Gastrocnemius medialis (tissue), 4 donors: ENCODE measurements at regions not wholly inside any gene's neighbourhood (a gene's known extent, or its start where the extent isn't known, plus 50 kb on each side); places are given as distances from the start of the nearest gene placed in this dataset.

Experiments
- CTCF ChIP-seq, 5 experiments: fragments of 450-650 bp in 3 of 5; fragments of 200-600 bp in 2 of 5; sonication (generic) in 2 of 5; IDR thresholded peaks in 4 of 5; conservative IDR thresholded peaks in 1 of 5; 1 replicate in 4 of 5; 2 replicates in 1 of 5; pipeline ENCODE4 v1.5.1; 2016 to 2019; ENCODE audit warnings: antibody characterized with exemption in 5 of 5, mild to moderate bottlenecking in 3 of 5, moderate library complexity in 3 of 5
- POLR2A ChIP-seq, 2 donors: fragments of 450-650 bp; IDR thresholded peaks; one replicate each; pipeline ENCODE4 v1.6.1; 2017; ENCODE audit warnings: antibody characterized with exemption in 2 of 2, mild to moderate bottlenecking in 2 of 2, moderate library complexity in 2 of 2

- TF ChIP-seq CTCF (IDR thresholded peaks at IDR 0.05 in 4 of 5, conservative IDR thresholded peaks at IDR 0.05 in 1 of 5), result no peak
- TF ChIP-seq POLR2A (IDR thresholded peaks at IDR 0.05), result no peak
Observed at GRCh38 chr1:118578276-118578675, 393.2 kb upstream of the SPAG17 start.
